GM10266 (cell line): ENCODE measurements at regions not wholly inside any gene's neighbourhood (a gene's known extent, or its start where the extent isn't known, plus 50 kb on each side); places are given as distances from the start of the nearest gene placed in this dataset.
"Not testable (repeated sequence)": the region's sequence is repeated elsewhere in the genome, so short reads cannot be mapped to it uniquely, and the experiment has no call there.

Experiments used
- DNase-seq: peaks from one replicate; pipeline ENCODE4 v3.0.0; 2012; ENCODE audit errors: extremely low spot score
- TF ChIP-seq, protein P1 (sequence below): IDR thresholded peaks from 2 replicates; pipeline ENCODE4 v1.5.1; 2012; ENCODE audit warnings: mild to moderate bottlenecking, low read depth; ENCODE audit not compliant: control insufficient read depth, insufficient read depth; ENCODE audit errors: missing control alignments

DNA sequence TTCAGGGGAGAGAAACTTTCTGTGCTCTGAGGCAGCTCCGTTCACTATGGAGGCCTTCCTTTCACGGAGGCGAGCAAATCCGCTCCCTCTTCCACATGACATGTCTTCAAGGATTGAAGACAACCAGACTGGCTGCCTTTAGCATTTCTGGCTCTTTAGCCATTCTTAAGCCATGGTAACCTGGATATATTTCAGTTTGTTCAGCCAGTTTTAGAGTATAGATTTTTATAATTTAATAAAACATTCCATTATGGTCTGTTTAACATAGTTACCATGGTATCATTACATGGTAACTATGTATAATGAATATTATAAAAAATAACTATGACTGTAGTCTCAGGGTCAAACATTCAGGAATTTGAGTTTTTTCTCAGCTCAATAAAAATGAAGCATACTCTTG is 54.2 kb upstream of the NFIA start:
- TF ChIP-seq, protein P1, sequence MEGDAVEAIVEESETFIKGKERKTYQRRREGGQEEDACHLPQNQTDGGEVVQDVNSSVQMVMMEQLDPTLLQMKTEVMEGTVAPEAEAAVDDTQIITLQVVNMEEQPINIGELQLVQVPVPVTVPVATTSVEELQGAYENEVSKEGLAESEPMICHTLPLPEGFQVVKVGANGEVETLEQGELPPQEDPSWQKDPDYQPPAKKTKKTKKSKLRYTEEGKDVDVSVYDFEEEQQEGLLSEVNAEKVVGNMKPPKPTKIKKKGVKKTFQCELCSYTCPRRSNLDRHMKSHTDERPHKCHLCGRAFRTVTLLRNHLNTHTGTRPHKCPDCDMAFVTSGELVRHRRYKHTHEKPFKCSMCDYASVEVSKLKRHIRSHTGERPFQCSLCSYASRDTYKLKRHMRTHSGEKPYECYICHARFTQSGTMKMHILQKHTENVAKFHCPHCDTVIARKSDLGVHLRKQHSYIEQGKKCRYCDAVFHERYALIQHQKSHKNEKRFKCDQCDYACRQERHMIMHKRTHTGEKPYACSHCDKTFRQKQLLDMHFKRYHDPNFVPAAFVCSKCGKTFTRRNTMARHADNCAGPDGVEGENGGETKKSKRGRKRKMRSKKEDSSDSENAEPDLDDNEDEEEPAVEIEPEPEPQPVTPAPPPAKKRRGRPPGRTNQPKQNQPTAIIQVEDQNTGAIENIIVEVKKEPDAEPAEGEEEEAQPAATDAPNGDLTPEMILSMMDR = no peak
- DNase-seq = no peak

DNA sequence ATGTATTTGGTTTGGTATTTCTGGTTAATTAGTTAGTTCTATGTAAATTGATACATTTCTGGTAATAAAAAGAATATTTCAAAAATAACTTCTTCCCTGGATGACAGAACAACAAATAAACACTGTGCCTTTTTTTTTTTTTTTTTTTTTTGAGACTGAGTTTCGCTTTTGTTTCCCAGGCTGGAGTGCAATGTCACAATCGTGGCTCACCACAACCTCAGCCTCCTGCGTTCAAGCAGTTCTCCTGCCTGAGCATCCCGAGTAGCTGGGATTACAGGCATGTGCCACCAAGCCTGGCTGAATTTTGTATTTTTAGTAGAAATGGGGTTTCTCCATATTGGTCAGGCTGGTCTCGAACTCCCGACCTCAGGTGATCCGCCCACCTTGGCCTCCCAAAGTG is 64.3 kb upstream of the NFIA start:
- not testable (repeated sequence) for DNase-seq

DNA sequence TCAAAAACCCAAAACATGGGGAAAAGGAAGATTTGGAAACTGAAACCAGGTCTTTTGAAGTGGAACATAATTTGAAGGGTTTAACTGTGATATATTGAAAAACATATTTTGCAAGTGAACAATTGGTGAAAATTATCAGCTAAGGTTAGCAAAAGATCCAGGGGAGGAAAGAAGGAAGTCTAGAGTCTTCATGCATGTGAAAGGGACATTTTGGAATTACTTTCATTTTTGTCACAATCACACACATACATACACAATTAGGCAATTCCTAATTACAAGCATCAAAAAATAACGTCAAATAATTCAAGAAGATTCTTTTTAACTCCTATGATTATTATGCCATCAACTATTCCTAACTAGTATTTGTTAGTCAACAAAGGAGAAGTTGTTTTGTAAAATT is 64.7 kb upstream of the NFIA start:
- TF ChIP-seq, protein P1 = no peak
- DNase-seq = no peak

DNA sequence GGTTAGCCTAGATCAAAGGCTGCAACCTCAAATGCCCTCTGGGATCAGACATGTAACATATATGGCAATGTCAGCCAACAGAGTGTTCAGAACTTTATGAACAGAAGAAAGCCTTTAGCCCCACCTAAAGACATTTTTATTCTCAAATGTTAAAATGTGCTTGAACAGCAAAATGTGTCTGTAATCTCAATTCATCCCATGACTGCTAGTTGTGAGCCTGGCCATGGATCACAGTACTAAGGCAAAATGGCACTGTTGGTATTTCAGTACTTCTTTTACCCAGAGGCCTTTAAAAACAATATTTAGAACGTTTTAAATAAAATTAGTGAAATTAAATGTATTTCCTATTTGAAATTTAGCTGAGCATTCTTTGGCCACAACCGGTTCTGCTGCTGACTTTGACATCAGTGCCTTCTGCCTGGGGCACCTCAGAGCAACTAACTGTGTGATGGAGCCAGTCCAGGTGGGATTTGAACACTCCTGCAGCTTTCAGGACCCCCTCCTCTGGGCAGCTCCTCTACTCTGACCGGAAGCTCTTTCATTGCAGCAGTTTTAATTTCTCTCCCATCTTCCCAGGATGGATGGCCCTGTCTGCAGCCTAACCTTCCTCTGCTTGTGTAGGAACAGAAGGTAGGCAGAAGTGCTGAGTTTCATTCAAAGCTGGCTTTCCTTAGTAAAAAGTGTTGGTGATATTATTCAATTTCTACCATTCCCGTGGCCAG is 68.3 kb upstream of the NFIA start:
- no peak for DNase-seq
- TF ChIP-seq, protein P1 = no peak

DNA sequence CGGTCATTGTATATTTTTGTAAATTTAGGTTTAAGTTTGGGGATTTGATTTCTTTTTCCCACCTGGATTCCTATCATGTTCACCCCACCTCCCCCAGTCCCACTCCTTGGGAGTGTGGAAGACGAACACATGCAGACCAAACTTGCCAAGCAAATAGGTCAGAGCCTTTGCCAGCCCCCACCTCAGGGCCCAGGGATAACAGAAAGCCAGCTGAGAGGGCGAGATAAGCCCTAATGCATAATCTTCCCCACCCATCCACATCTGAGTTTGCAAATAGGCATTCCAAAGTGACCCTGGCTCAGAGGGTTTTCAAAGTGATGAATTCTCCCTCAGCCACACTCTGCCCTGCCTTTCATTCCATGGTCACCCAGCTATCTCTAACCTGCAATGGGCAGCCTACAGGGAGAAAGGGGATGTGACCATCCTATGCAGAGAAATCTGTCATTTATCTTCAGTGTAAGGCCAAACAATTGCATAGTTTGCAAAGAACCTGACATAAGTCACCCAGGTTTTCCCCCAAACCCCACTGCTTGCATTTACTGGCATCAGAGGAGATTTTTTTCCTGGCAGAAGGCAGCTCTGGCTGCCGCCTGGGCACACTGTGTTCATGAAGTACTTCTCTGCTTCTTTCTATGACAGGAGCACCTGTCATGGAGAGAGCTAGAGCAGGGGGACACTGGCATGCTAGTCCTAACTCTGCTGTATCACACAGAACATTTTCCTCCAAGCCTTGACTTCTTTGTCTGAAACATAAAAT is 69.0 kb upstream of the NFIA start:
- DNase-seq = no peak
- TF ChIP-seq, protein P1 = no peak

DNA sequence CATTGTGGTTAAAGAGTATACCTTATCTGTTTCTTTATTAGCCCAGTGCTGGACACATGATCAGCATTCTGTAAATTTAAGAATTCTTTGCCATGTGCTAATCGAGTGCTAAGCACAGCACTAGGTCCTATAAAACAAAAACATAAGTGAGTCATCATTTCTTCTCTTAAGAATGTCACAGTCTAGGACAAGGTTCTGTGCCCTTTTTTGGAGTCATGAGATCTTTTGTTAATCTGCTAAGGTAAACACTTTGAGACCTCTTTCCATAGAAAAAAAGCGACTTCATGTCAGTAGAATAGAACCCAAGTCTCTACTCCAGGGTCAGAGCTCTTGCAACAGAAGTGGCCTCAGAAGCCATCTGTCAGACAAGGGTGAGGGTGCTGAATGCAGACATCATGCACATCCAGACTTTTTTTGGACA is 70.0 kb upstream of the NFIA start:
- TF ChIP-seq, protein P1 = no peak
- DNase-seq = no peak

DNA sequence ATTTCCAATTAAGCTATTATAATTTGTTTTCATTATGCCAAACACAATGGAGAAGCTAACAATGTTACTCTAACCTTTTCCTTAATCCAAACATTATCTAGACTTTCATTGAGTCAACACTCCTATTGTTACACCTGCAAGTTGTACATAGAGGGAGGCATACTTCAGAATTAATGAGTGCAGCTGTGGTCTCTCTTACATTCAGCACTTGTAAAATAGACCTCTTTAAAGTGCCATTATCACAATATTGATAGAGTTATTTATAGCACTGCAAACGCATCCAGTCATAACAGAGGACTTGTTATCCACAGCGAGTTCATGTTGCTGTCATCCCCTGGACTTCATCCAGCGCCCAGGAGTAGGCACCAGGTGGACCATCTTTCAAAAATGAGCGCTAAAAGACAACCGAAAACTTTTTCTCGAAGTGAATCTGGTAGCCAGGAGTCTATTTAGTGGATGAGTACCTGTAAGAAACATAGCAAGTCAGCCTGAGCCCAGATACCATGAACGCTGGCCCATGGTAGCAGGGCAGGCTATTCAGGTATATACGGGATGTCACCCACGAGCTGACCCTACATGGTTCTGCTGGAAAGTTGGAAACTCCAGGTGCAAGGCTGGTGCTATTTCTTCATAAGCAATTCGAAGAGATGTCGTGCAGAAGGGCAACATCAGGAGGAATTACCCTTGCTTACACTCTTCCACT is 70.6 kb upstream of the NFIA start:
- TF ChIP-seq, protein P1 = no peak
- no peak for DNase-seq
